ENCODE measurements at regions not wholly inside any gene's neighbourhood (a gene's known extent, or its start where the extent isn't known, plus 50 kb on each side); places are given as distances from the start of the nearest gene placed in this dataset.

GRCh38 chr12:124718458-124718857, 145.2 kb downstream of the SCARB1 start:
- TF ChIP-seq CTCF (optimal IDR thresholded peaks at IDR 0.05 in 1 of 3, IDR thresholded peaks at IDR 0.05 in 1 of 3, conservative IDR thresholded peaks at IDR 0.05 in 1 of 3; ENCODE audit: extremely low read depth in 1 of 3, insufficient read depth in 2 of 3, low read length in 3 of 3): no peak
- no peak for TF ChIP-seq EZH2 (IDR thresholded peaks at IDR 0.05; ENCODE audit: low read length)
